GM12865 (cell line): ENCODE measurements at regions not wholly inside any gene's neighbourhood (a gene's known extent, or its start where the extent isn't known, plus 50 kb on each side); places are given as distances from the start of the nearest gene placed in this dataset.

Experiments
- DNase-seq: peaks from one replicate; pipeline ENCODE4 v3.0.0; 2010; ENCODE audit warnings: low read depth
- H3K4me3 ChIP-seq: 2 replicates; pipeline ENCODE4 v1.5.1; 2011; ENCODE audit warnings: mild to moderate bottlenecking, low read depth, low read length, control low read depth
- CTCF ChIP-seq: IDR thresholded peaks from 2 replicates; pipeline ENCODE4 v1.5.1; 2011; ENCODE audit warnings: low read length, control low read depth, low read depth, inconsistent platforms; ENCODE audit not compliant: insufficient read depth; ENCODE audit errors: missing control alignments

- TF ChIP-seq CTCF: no peak
- DNase-seq: no peak
- no peak overlapping the region for H3K4me3 ChIP-seq
These were observed 122.0 kb upstream of the ARGLU1 start for GRCh38 chr13:106689906-106690305.

GRCh38 chr13:106688940-106689339 is 121.0 kb upstream of the ARGLU1 start:
- DNase-seq: no peak
- TF ChIP-seq CTCF: no peak
- no peak overlapping the region for H3K4me3 ChIP-seq

- DNase-seq: no peak
- no peak overlapping the region for H3K4me3 ChIP-seq
- no peak for TF ChIP-seq CTCF
These were observed 118.2 kb upstream of the ARGLU1 start for GRCh38 chr13:106686163-106686562.

GRCh38 chr13:106685143-106685542 is 117.2 kb upstream of the ARGLU1 start:
- no peak overlapping the region for H3K4me3 ChIP-seq
- DNase-seq: no peak
- no peak for TF ChIP-seq CTCF

- DNase-seq: no peak
- H3K4me3 ChIP-seq: no peak overlapping the region
- TF ChIP-seq CTCF: no peak
These were observed 116.0 kb upstream of the ARGLU1 start for GRCh38 chr13:106683918-106684317.

- H3K4me3 ChIP-seq: no peak overlapping the region
- DNase-seq: no peak
- TF ChIP-seq CTCF: no peak
These were observed 115.2 kb upstream of the ARGLU1 start for GRCh38 chr13:106683179-106683578.

GRCh38 chr13:106681997-106682396 is 114.1 kb upstream of the ARGLU1 start:
- no peak overlapping the region for H3K4me3 ChIP-seq
- DNase-seq: no peak
- no peak for TF ChIP-seq CTCF
